ENCODE measurements at regions not wholly inside any gene's neighbourhood (a gene's known extent, or its start where the extent isn't known, plus 50 kb on each side); places are given as distances from the start of the nearest gene placed in this dataset.

GRCh38 chr11:92763336-92763735 is 206.1 kb upstream of the MTNR1B start:
- intact Hi-C loops (cut with DNase I): loop anchor here in 1 of 2 donors (10.0 kb wide), 1 partner anchor 111 kb away; no protein-coding TSS in a partner anchor
- no peak for DNase-seq
- ATAC-seq (ENCODE audit: low FRiP score): no peak
- Histone ChIP-seq H3K4me1 (ENCODE audit: control insufficient read depth in 1 of 2, insufficient read depth in 2 of 2, low read length in 2 of 2) (peaks cover 0 to 2% of the 10 kb centered on the region in 2 donors), H3K27ac (ENCODE audit: low read depth in 1 of 2, low read length in 2 of 2) (no peak overlapping the region), H3K4me3 (ENCODE audit: low read length in 2 of 2) (no peak overlapping the region), H3K9me3 (ENCODE audit: control insufficient read depth, low read length) (no peaks in the 10 kb centered on the region), H3K36me3 (ENCODE audit: control insufficient read depth in 1 of 2, insufficient read depth in 2 of 2, low read length in 1 of 2) (peaks cover 0 to 2% of the 10 kb centered on the region in 2 donors), H3K27me3 (ENCODE audit: control insufficient read depth in 1 of 2, insufficient read depth in 2 of 2, low read length in 1 of 2) (no peaks in the 10 kb centered on the region)

GRCh38 chr11:92764128-92764527 is 205.3 kb upstream of the MTNR1B start:
- no peak overlapping the region for H3K4me3 ChIP-seq (ENCODE audit: low read length in 2 of 2)
- H3K27me3 ChIP-seq (ENCODE audit: control insufficient read depth in 1 of 2, insufficient read depth in 2 of 2, low read length in 1 of 2): no peaks in the 10 kb centered on the region
- DNase-seq (no peak), ATAC-seq (ENCODE audit: low FRiP score) (no peak)
- H3K27ac ChIP-seq (ENCODE audit: low read depth in 1 of 2, low read length in 2 of 2): no peak overlapping the region
- WGBS, 2 donors: 93 to 94% methylated on average over 4 of the region's 4 CpGs
- no peaks in the 10 kb centered on the region for H3K9me3 ChIP-seq (ENCODE audit: control insufficient read depth, low read length)
- H3K4me1 ChIP-seq (ENCODE audit: control insufficient read depth in 1 of 2, insufficient read depth in 2 of 2, low read length in 2 of 2): peaks cover 0 to 2% of the 10 kb centered on the region in 2 donors
- H3K36me3 ChIP-seq (ENCODE audit: control insufficient read depth in 1 of 2, insufficient read depth in 2 of 2, low read length in 1 of 2): peaks cover 2 to 3% of the 10 kb centered on the region in 2 donors
- intact Hi-C loops (cut with DNase I): loop anchor here in 1 of 2 donors (10.0 kb wide), 1 partner anchor 111 kb away; no protein-coding TSS in a partner anchor

GRCh38 chr11:92765082-92765840 is 204.2 kb upstream of the MTNR1B start:
- no peak for DNase-seq
- 88 to 91% methylated on average over 9 of the region's 9 CpGs for WGBS, 2 donors
- Histone ChIP-seq H3K36me3 (ENCODE audit: control insufficient read depth in 1 of 2, insufficient read depth in 2 of 2, low read length in 1 of 2) (peaks cover 2 to 4% of the 10 kb centered on the region in 2 donors), H3K4me1 (ENCODE audit: control insufficient read depth in 1 of 2, insufficient read depth in 2 of 2, low read length in 2 of 2) (peaks cover 0 to 2% of the 10 kb centered on the region in 2 donors), H3K9me3 (ENCODE audit: control insufficient read depth, low read length) (no peaks in the 10 kb centered on the region), H3K27ac (ENCODE audit: low read depth in 1 of 2, low read length in 2 of 2) (no peak overlapping the region), H3K4me3 (ENCODE audit: low read length in 2 of 2) (no peak overlapping the region), H3K27me3 (ENCODE audit: control insufficient read depth in 1 of 2, insufficient read depth in 2 of 2, low read length in 1 of 2) (no peaks in the 10 kb centered on the region)
- no peak for ATAC-seq (ENCODE audit: low FRiP score)
- intact Hi-C loops (cut with DNase I): loop anchor here in 1 of 2 donors (10.0 kb wide), 1 partner anchor 110 kb away; no protein-coding TSS in a partner anchor

GRCh38 chr11:92765965-92766371 is 203.5 kb upstream of the MTNR1B start:
- intact Hi-C loops (cut with DNase I): loop anchor here in 1 of 2 donors (10.0 kb wide), 1 partner anchor 109 kb away; no protein-coding TSS in a partner anchor
- WGBS, 2 donors: 5 to 7% methylated on average over 10 of the region's 10 CpGs
- peak overlapping the region in 1 of 2 donors; percentile 52 for H3K27ac ChIP-seq (ENCODE audit: low read depth in 1 of 2, low read length in 2 of 2)
- H3K27me3 ChIP-seq (ENCODE audit: control insufficient read depth in 1 of 2, insufficient read depth in 2 of 2, low read length in 1 of 2): no peaks in the 10 kb centered on the region
- H3K36me3 ChIP-seq (ENCODE audit: control insufficient read depth in 1 of 2, insufficient read depth in 2 of 2, low read length in 1 of 2): peaks cover 2 to 4% of the 10 kb centered on the region in 2 donors
- peak; percentile 52 for ATAC-seq (ENCODE audit: low FRiP score)
- peak in 1 of 2 donors; percentile 46 for DNase-seq
- peaks cover 0 to 2% of the 10 kb centered on the region in 2 donors for H3K4me1 ChIP-seq (ENCODE audit: control insufficient read depth in 1 of 2, insufficient read depth in 2 of 2, low read length in 2 of 2)
- no peaks in the 10 kb centered on the region for H3K9me3 ChIP-seq (ENCODE audit: control insufficient read depth, low read length)
- H3K4me3 ChIP-seq (ENCODE audit: low read length in 2 of 2): peak overlapping the region in 1 of 2 donors; percentile 67

GRCh38 chr11:92766698-92767097 is 202.8 kb upstream of the MTNR1B start:
- no peak for ATAC-seq (ENCODE audit: low FRiP score)
- H3K36me3 ChIP-seq (ENCODE audit: control insufficient read depth in 1 of 2, insufficient read depth in 2 of 2, low read length in 1 of 2): peaks cover 2 to 4% of the 10 kb centered on the region in 2 donors
- 86 to 88% methylated on average over 7 of the region's 7 CpGs for WGBS, 2 donors
- no peak overlapping the region for H3K4me3 ChIP-seq (ENCODE audit: low read length in 2 of 2)
- DNase-seq: no peak
- intact Hi-C loops (cut with DNase I): loop anchor here in 1 of 2 donors (10.0 kb wide), 1 partner anchor 108 kb away; no protein-coding TSS in a partner anchor
- H3K27me3 ChIP-seq (ENCODE audit: control insufficient read depth in 1 of 2, insufficient read depth in 2 of 2, low read length in 1 of 2): no peaks in the 10 kb centered on the region
- H3K4me1 ChIP-seq (ENCODE audit: control insufficient read depth in 1 of 2, insufficient read depth in 2 of 2, low read length in 2 of 2): peaks cover 0 to 2% of the 10 kb centered on the region in 2 donors
- H3K27ac ChIP-seq (ENCODE audit: low read depth in 1 of 2, low read length in 2 of 2): no peak overlapping the region
- no peaks in the 10 kb centered on the region for H3K9me3 ChIP-seq (ENCODE audit: control insufficient read depth, low read length)

- intact Hi-C loops (cut with DNase I): loop anchor here in 1 of 2 donors (10.0 kb wide), 1 partner anchor 107 kb away; no protein-coding TSS in a partner anchor
- DNase-seq (no peak), ATAC-seq (ENCODE audit: low FRiP score) (no peak)
- Histone ChIP-seq H3K36me3 (ENCODE audit: control insufficient read depth in 1 of 2, insufficient read depth in 2 of 2, low read length in 1 of 2) (peaks cover 2 to 4% of the 10 kb centered on the region in 2 donors), H3K4me3 (ENCODE audit: low read length in 2 of 2) (no peak overlapping the region), H3K9me3 (ENCODE audit: control insufficient read depth, low read length) (no peaks in the 10 kb centered on the region), H3K27ac (ENCODE audit: low read depth in 1 of 2, low read length in 2 of 2) (no peak overlapping the region), H3K27me3 (ENCODE audit: control insufficient read depth in 1 of 2, insufficient read depth in 2 of 2, low read length in 1 of 2) (no peaks in the 10 kb centered on the region), H3K4me1 (ENCODE audit: control insufficient read depth in 1 of 2, insufficient read depth in 2 of 2, low read length in 2 of 2) (peaks cover 0 to 2% of the 10 kb centered on the region in 2 donors)
- 97 to 100% methylated on average over 1 of the region's 1 CpG for WGBS, 2 donors
Observed at GRCh38 chr11:92767416-92767815, 202.0 kb upstream of the MTNR1B start.

- peaks cover 2 to 4% of the 10 kb centered on the region in 2 donors for H3K36me3 ChIP-seq (ENCODE audit: control insufficient read depth in 1 of 2, insufficient read depth in 2 of 2, low read length in 1 of 2)
- intact Hi-C loops (cut with DNase I): loop anchor here in 1 of 2 donors (10.0 kb wide), 1 partner anchor 107 kb away; no protein-coding TSS in a partner anchor
- 97 to 98% methylated on average over 5 of the region's 5 CpGs for WGBS, 2 donors
Observed at GRCh38 chr11:92768121-92768840, 201.2 kb upstream of the MTNR1B start.

GRCh38 chr11:92769112-92769511 is 200.3 kb upstream of the MTNR1B start:
- H3K9me3 ChIP-seq (ENCODE audit: control insufficient read depth, low read length): no peaks in the 10 kb centered on the region
- DNase-seq: no peak
- intact Hi-C loops (cut with DNase I): loop anchor here in 1 of 2 donors (10.0 kb wide), 1 partner anchor 106 kb away; no protein-coding TSS in a partner anchor
- 65 to 72% methylated on average over 2 of the region's 2 CpGs for WGBS, 2 donors
- H3K27me3 ChIP-seq (ENCODE audit: control insufficient read depth in 1 of 2, insufficient read depth in 2 of 2, low read length in 1 of 2): no peaks in the 10 kb centered on the region
- H3K36me3 ChIP-seq (ENCODE audit: control insufficient read depth in 1 of 2, insufficient read depth in 2 of 2, low read length in 1 of 2): peaks cover 1 to 4% of the 10 kb centered on the region in 2 donors
- no peak overlapping the region for H3K4me3 ChIP-seq (ENCODE audit: low read length in 2 of 2)
- ATAC-seq (ENCODE audit: low FRiP score): no peak
- H3K4me1 ChIP-seq (ENCODE audit: control insufficient read depth in 1 of 2, insufficient read depth in 2 of 2, low read length in 2 of 2): peaks cover 0 to 2% of the 10 kb centered on the region in 2 donors
- no peak overlapping the region for H3K27ac ChIP-seq (ENCODE audit: low read depth in 1 of 2, low read length in 2 of 2)

More at GRCh38 chr11:92768121-92768840, 201.2 kb upstream of the MTNR1B start:
- peaks cover 0 to 2% of the 10 kb centered on the region in 2 donors for H3K4me1 ChIP-seq (ENCODE audit: control insufficient read depth in 1 of 2, insufficient read depth in 2 of 2, low read length in 2 of 2)
- DNase-seq (no peak), ATAC-seq (ENCODE audit: low FRiP score) (no peak)
- no peaks in the 10 kb centered on the region for H3K9me3 ChIP-seq (ENCODE audit: control insufficient read depth, low read length)
- H3K27ac ChIP-seq (ENCODE audit: low read depth in 1 of 2, low read length in 2 of 2): no peak overlapping the region
- no peaks in the 10 kb centered on the region for H3K27me3 ChIP-seq (ENCODE audit: control insufficient read depth in 1 of 2, insufficient read depth in 2 of 2, low read length in 1 of 2)
- H3K4me3 ChIP-seq (ENCODE audit: low read length in 2 of 2): no peak overlapping the region
